OCI-LY7 (cell line): ENCODE measurements at regions not wholly inside any gene's neighbourhood (a gene's known extent, or its start where the extent isn't known, plus 50 kb on each side); places are given as distances from the start of the nearest gene placed in this dataset.

Experiments
- BruUV-seq: library from RNA; stranded (reverse); fragments of 400-500 nt; replicated peaks from 2 replicates; lab custom pipeline; 2021; lab: Mats Ljungman, UMichigan
- CTCF ChIA-PET: fragments of 300-600 bp; sonication (Branson Sonifier 250); formaldehyde crosslinking; loops from one replicate; lab custom pipeline; 2022; ENCODE audit warnings: antibody characterized with exemption; ENCODE audit not compliant: unreplicated experiment; lab: Charles Lee
- POLR2A ChIA-PET: fragments of 300-600 bp; sonication (Branson Sonifier 250); formaldehyde crosslinking; loops from one replicate; lab custom pipeline; 2022; ENCODE audit warnings: antibody characterized with exemption; lab: Charles Lee
- DNase-seq: peaks from one replicate; pipeline ENCODE4 v3.0.0-alpha.2; 2015; ENCODE audit warnings: low spot score
- H2AFZ ChIP-seq: fragments of 200-600 bp; sonication (generic), shearing (Covaris generic); 2 replicates; pipeline ENCODE4 v1.6.1; 2014; ENCODE audit warnings: mild to moderate bottlenecking, antibody characterized with exemption, low read length, moderate library complexity
- H3K27ac ChIP-seq: fragments of 200-600 bp; sonication (generic); 2 replicates; pipeline ENCODE4 v1.5.1; 2014; ENCODE audit warnings: mixed run types, low read depth, mild to moderate bottlenecking, moderate library complexity, low read length, inconsistent platforms; ENCODE audit not compliant: poor library complexity, severe bottlenecking
- H3K36me3 ChIP-seq: fragments of 200-600 bp; sonication (generic); 2 replicates; pipeline ENCODE4 v1.6.1; 2014; ENCODE audit warnings: mild to moderate bottlenecking, antibody characterized with exemption, low read length, moderate library complexity, mixed read lengths; ENCODE audit not compliant: insufficient read depth
- H3K4me1 ChIP-seq: fragments of 200-600 bp; sonication (generic); 2 replicates; pipeline ENCODE4 v1.5.1; 2014; ENCODE audit warnings: mild to moderate bottlenecking, low read length; ENCODE audit not compliant: insufficient read depth, poor library complexity, severe bottlenecking
- H3K4me2 ChIP-seq: fragments of 200-600 bp; sonication (generic); 2 replicates; pipeline ENCODE4 v1.6.1; 2014; ENCODE audit warnings: mild to moderate bottlenecking, low read length
- H3K4me3 ChIP-seq: fragments of 200-600 bp; sonication (generic); 2 replicates; pipeline ENCODE4 v1.5.1; 2014; ENCODE audit warnings: mild to moderate bottlenecking, low read depth, low read length; ENCODE audit not compliant: poor library complexity, severe bottlenecking
- H3K79me2 ChIP-seq: fragments of 200-600 bp; sonication (generic); 2 replicates; pipeline ENCODE4 v1.6.1; 2016; ENCODE audit warnings: low read depth, mild to moderate bottlenecking, low read length, moderate library complexity, mixed read lengths; ENCODE audit not compliant: insufficient read depth
- H3K9me2 ChIP-seq: fragments of 200-600 bp; sonication (generic); 2 replicates; pipeline ENCODE4 v1.6.1; 2016; ENCODE audit warnings: mild to moderate bottlenecking, low read length, mixed read lengths; ENCODE audit not compliant: insufficient read depth
- H3K9me3 ChIP-seq: fragments of 200-600 bp; sonication (generic); 2 replicates; pipeline ENCODE4 v1.6.1; 2014; ENCODE audit warnings: mild to moderate bottlenecking, mixed run types, low read length, mixed read lengths
- H4K20me1 ChIP-seq: fragments of 200-600 bp; sonication (generic); 2 replicates; pipeline ENCODE4 v1.6.1; 2014; ENCODE audit warnings: mild to moderate bottlenecking, antibody characterized with exemption, low read length, moderate library complexity, mixed read lengths; ENCODE audit not compliant: insufficient read depth
- CTCF ChIP-seq: fragments of 200-600 bp; sonication (generic); conservative IDR thresholded peaks from 2 replicates; pipeline ENCODE4 v1.5.1; 2014; ENCODE audit warnings: mild to moderate bottlenecking, antibody characterized with exemption, low read length, moderate library complexity, mixed read lengths
- EZH2phosphoT487 ChIP-seq: fragments of 200-600 bp; sonication (generic); IDR thresholded peaks from 2 replicates; pipeline ENCODE4 v1.6.1; 2018; ENCODE audit warnings: low read depth, borderline replicate concordance, mild to moderate bottlenecking, mixed run types, antibody characterized with exemption, low read length, moderate library complexity, mixed read lengths
- intact Hi-C: fragments of 100-400 bp; cut with micrococcal nuclease; formaldehyde crosslinking; loops from one replicate; pipeline ENCODE4 v1.10.0; 2022; ENCODE audit not compliant: unreplicated experiment

GRCh38 chr7:118404211-118404610 is 179.7 kb downstream of the ANKRD7 start:
- no peak overlapping the region for H2AFZ ChIP-seq
- ChIA-PET POLR2A (interaction anchor here (0.6 kb wide), 1 partner anchor 9 kb away, joined by 4 read pairs; no protein-coding TSS in a partner anchor), CTCF (no interaction called here)
- no peak for DNase-seq
- no peaks in the 10 kb centered on the region for H3K4me1 ChIP-seq
- intact Hi-C loops, result no loop called here
- H4K20me1 ChIP-seq, result no peaks in the 10 kb centered on the region
- no peaks in the 10 kb centered on the region for H3K79me2 ChIP-seq
- no peak for TF ChIP-seq EZH2phosphoT487
- TF ChIP-seq CTCF, result no peak
- H3K4me3 ChIP-seq, result no peak overlapping the region
- H3K4me2 ChIP-seq, result no peak overlapping the region
- no peaks in the 10 kb centered on the region for H3K36me3 ChIP-seq
- BruUV-seq, result no TSS peak
- no peak overlapping the region for H3K27ac ChIP-seq
- no peaks in the 10 kb centered on the region for H3K9me2 ChIP-seq
- H3K9me3 ChIP-seq, result no peaks in the 10 kb centered on the region

GRCh38 chr7:118418433-118418832 is 193.9 kb downstream of the ANKRD7 start:
- no peaks in the 10 kb centered on the region for H3K9me2 ChIP-seq
- H4K20me1 ChIP-seq, result no peaks in the 10 kb centered on the region
- no peak overlapping the region for H3K4me2 ChIP-seq

More at GRCh38 chr7:118418433-118418832, 193.9 kb downstream of the ANKRD7 start:
- Histone ChIP-seq H3K36me3 (no peaks in the 10 kb centered on the region), H3K79me2 (no peaks in the 10 kb centered on the region), H3K9me3 (no peaks in the 10 kb centered on the region), H3K27ac (no peak overlapping the region), H3K4me1 (no peaks in the 10 kb centered on the region), H2AFZ (no peak overlapping the region), H3K4me3 (no peak overlapping the region)
- no peak for DNase-seq
- ChIA-PET CTCF (interaction anchor here (0.5 kb wide), 1 partner anchor 23 kb away, joined by 3 read pairs; no protein-coding TSS in a partner anchor), POLR2A (interaction anchor here (0.7 kb wide), 1 partner anchor 660 kb away, joined by 3 read pairs; no protein-coding TSS in a partner anchor)
- no TSS peak for BruUV-seq
- TF ChIP-seq EZH2phosphoT487 (no peak), CTCF (no peak)
- intact Hi-C loops, result no loop called here
